Uterus (tissue), 3 donors: ENCODE measurements at regions not wholly inside any gene's neighbourhood (a gene's known extent, or its start where the extent isn't known, plus 50 kb on each side); places are given as distances from the start of the nearest gene placed in this dataset.
"Not testable (repeated sequence)": the region's sequence is repeated elsewhere in the genome, so short reads cannot be mapped to it uniquely, and the experiment has no call there.

Source experiments
- DNase-seq, 2 donors: peaks; one replicate each; pipeline ENCODE4 v3.0.0-alpha.2; 2019 to 2020
- H3K27ac ChIP-seq, 2 donors: fragments of 200-600 bp; sonication (generic); 1 replicate in 1 of 2; 2 replicates in 1 of 2; pipeline ENCODE4 v1.5.1; 2016 to 2018
- H3K27me3 ChIP-seq, 2 donors: fragments of 200-600 bp; sonication (generic); one replicate each; pipeline ENCODE4 v1.5.1; 2018 to 2019; ENCODE audit warnings: control low read depth in 1 of 2
- H3K36me3 ChIP-seq, 2 donors: fragments of 200-600 bp; sonication (generic); one replicate each; pipeline ENCODE4 v1.5.1; 2019; ENCODE audit warnings: control low read depth in 1 of 2
- H3K4me1 ChIP-seq, 2 donors: fragments of 200-600 bp; sonication (generic); one replicate each; pipeline ENCODE4 v1.5.1; 2018 to 2019; ENCODE audit warnings: control low read depth in 1 of 2
- H3K4me3 ChIP-seq, 2 donors: fragments of 200-600 bp; sonication (generic); 1 replicate in 1 of 2; 2 replicates in 1 of 2; pipeline ENCODE4 v1.5.1; 2018 to 2019; ENCODE audit warnings: mild to moderate bottlenecking in 1 of 2
- H3K9me3 ChIP-seq, 2 donors: fragments of 200-600 bp; sonication (generic); one replicate each; pipeline ENCODE4 v1.5.1; 2019; ENCODE audit warnings: control low read depth in 1 of 2
- CTCF ChIP-seq, 4 experiments: fragments of 200-600 bp in 2 of 4; fragments of 450-650 bp in 2 of 4; sonication (generic) in 2 of 4; IDR thresholded peaks; one replicate each; pipeline ENCODE4 v1.5.1; 2016 to 2019; ENCODE audit warnings: antibody characterized with exemption in 4 of 4, mild to moderate bottlenecking in 2 of 4, moderate library complexity in 1 of 4
- POLR2A ChIP-seq, 2 donors: fragments of 450-650 bp; IDR thresholded peaks; one replicate each; pipeline ENCODE4 v1.6.1; 2016; ENCODE audit warnings: antibody characterized with exemption in 2 of 2, mild to moderate bottlenecking in 1 of 2, moderate library complexity in 1 of 2
- intact Hi-C: fragments of 100-400 bp; cut with DNase I; formaldehyde crosslinking; loops from one replicate; pipeline ENCODE4 v1.15.1; 2023; ENCODE audit warnings: low total_unique reads
- donor health status: DM: yes; HTN: yes; CAD: no.

GRCh38 chr10:28991333-28992270 lies 297.3 kb upstream of the LYZL1 start:
- Histone ChIP-seq H3K27ac (no peak overlapping the region), H3K4me3 (no peak overlapping the region), H3K27me3 (no peaks in the 10 kb centered on the region), H3K36me3 (no peaks in the 10 kb centered on the region), H3K4me1 (no peaks in the 10 kb centered on the region), H3K9me3 (no peaks in the 10 kb centered on the region)
- intact Hi-C loops: no loop called here
- DNase-seq: peak in 1 of 2 donors; percentile 28
- TF ChIP-seq CTCF (IDR thresholded peaks at IDR 0.05) (peak; percentile 41 to 63 (median 62)), POLR2A (IDR thresholded peaks at IDR 0.05) (no peak)

GRCh38 chr10:28993056-28993455 lies 295.8 kb upstream of the LYZL1 start:
- Histone ChIP-seq H3K4me1 (no peaks in the 10 kb centered on the region), H3K4me3 (no peak overlapping the region), H3K27me3 (no peaks in the 10 kb centered on the region), H3K36me3 (no peaks in the 10 kb centered on the region), H3K9me3 (no peaks in the 10 kb centered on the region), H3K27ac (no peak overlapping the region)
- TF ChIP-seq CTCF (IDR thresholded peaks at IDR 0.05) (no peak), POLR2A (IDR thresholded peaks at IDR 0.05) (no peak)
- DNase-seq: no peak
- intact Hi-C loops: no loop called here

GRCh38 chr10:28993861-28994260 lies 295.0 kb upstream of the LYZL1 start:
- Histone ChIP-seq H3K4me1 (no peaks in the 10 kb centered on the region), H3K9me3 (no peaks in the 10 kb centered on the region), H3K27ac (no peak overlapping the region), H3K4me3 (no peak overlapping the region), H3K27me3 (no peaks in the 10 kb centered on the region), H3K36me3 (no peaks in the 10 kb centered on the region)
- intact Hi-C loops: no loop called here
- TF ChIP-seq CTCF (IDR thresholded peaks at IDR 0.05) (no peak), POLR2A (IDR thresholded peaks at IDR 0.05) (no peak)
- DNase-seq: no peak

GRCh38 chr10:28994802-28995201 lies 294.1 kb upstream of the LYZL1 start:
- DNase-seq, intact Hi-C loops, H3K9me3 ChIP-seq, H3K27ac ChIP-seq, H3K4me3 ChIP-seq, H3K27me3 ChIP-seq, H3K36me3 ChIP-seq, H3K4me1 ChIP-seq: not testable (repeated sequence)

- no peak for DNase-seq
- intact Hi-C loops: no loop called here
- no peaks in the 10 kb centered on the region for H3K27me3 ChIP-seq
Observed at GRCh38 chr10:28995497-28995896, 293.4 kb upstream of the LYZL1 start.

More at GRCh38 chr10:28995497-28995896, 293.4 kb upstream of the LYZL1 start:
- no peaks in the 10 kb centered on the region for H3K9me3 ChIP-seq
- H3K27ac ChIP-seq: no peak overlapping the region
- no peak for TF ChIP-seq CTCF (IDR thresholded peaks at IDR 0.05)
- no peak for TF ChIP-seq POLR2A (IDR thresholded peaks at IDR 0.05)
- H3K4me1 ChIP-seq: no peaks in the 10 kb centered on the region
- H3K36me3 ChIP-seq: no peaks in the 10 kb centered on the region
- no peak overlapping the region for H3K4me3 ChIP-seq
